GM21447 (cell line): ENCODE measurements at regions not wholly inside any gene's neighbourhood (a gene's known extent, or its start where the extent isn't known, plus 50 kb on each side); places are given as distances from the start of the nearest gene placed in this dataset.

Source experiments
- ATAC-seq: cut with Tn5 transposase; IDR thresholded peaks from one replicate; pipeline ENCODE4 v1.9.1; 2021; ENCODE audit not compliant: unreplicated experiment

GRCh38 chr18:11323359-11323819 is 174.0 kb upstream of the PIEZO2 start:
- ATAC-seq = no peak

- ATAC-seq = no peak
Observed at GRCh38 chr18:11322716-11323115, 173.3 kb upstream of the PIEZO2 start.

- ATAC-seq = no peak
Observed at GRCh38 chr18:11322006-11322405, 172.6 kb upstream of the PIEZO2 start.

DNA sequence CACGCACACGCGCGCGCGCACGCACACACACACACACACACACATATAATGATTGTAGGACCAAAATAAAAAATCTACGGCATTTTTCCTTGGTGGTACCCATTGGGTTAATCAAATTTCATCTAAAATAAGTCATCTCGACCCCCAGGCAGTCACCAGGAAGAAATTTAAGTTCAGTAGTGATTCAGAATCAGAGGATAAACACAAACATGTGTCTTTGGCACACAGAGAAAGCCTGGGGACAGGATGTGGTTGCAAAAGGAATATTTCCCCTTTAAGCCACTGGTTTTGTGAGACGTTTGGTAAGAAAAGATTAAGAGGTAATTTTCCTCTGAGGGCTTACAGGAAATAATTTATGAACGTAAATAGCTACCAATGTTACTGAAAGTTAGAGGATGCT is 171.6 kb upstream of the PIEZO2 start:
- no peak for ATAC-seq

DNA sequence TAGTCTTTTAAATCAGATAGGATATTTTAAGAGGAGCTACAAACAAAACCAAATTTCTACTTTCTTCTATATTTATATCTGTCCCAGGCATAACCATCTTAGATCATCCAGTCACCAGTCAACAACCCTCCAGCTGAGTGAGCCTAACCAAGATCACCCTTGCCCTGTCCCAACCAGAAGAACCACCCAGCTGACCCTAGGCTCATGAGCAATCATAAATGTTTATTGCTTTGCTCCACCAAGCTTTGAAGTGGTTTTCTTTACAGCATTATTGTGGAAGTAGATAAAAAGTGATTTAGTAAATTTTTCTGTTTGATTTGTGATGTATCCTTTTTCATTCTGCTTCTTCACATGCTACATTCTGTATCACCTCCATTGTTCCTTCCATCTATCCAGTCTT is 167.2 kb upstream of the PIEZO2 start:
- ATAC-seq = no peak

GRCh38 chr18:11310476-11311086 is 161.2 kb upstream of the PIEZO2 start:
- peak; percentile 72 for ATAC-seq

DNA sequence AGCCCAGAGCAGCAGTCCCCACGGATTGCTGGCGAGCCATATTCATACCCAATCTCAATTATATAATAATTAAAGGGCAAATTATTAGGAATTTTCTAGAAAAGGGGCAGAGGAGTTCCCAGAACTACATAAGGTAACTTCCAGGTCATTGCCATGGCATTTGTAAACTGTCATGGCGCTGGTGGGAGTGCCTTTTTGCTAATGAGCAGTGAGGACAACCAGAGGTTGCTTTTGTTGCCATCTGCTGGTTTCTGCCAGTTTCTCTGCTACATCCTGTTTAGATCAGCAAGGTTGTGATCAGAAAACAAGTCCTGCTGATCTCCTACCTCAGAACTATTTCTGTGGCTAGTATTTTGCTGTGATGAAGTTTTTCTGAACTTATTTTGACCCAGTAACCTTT is 159.8 kb upstream of the PIEZO2 start:
- no peak for ATAC-seq

- no peak for ATAC-seq
Observed at GRCh38 chr18:11308499-11308898, 159.1 kb upstream of the PIEZO2 start.

- no peak for ATAC-seq
Observed at GRCh38 chr18:11307716-11308115, 158.3 kb upstream of the PIEZO2 start.

DNA sequence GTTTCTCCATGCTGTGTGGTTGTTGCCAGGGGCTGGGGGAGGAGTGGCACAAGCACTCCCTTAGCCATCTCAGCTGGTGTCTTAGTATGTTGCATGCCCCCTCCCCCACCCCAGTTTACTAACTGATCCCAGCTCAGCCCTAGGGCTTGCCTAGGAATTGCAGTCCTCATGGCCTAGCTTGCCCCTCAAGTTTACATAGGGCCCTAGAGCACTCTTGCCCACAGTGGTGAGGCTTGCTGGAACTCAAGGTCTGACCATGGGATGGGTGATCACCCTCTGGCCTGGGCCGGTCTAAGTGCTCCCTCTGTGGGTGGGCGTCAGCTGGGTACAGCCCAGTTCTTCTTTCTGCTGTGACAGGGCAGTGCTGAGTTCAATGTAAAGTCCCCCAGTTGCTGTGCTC is 156.1 kb upstream of the PIEZO2 start:
- no peak for ATAC-seq

GRCh38 chr18:11304928-11305327 is 155.6 kb upstream of the PIEZO2 start:
- no peak for ATAC-seq

GRCh38 chr18:11296946-11297345 is 147.6 kb upstream of the PIEZO2 start:
- no peak for ATAC-seq

GRCh38 chr18:11293794-11294193 is 144.4 kb upstream of the PIEZO2 start:
- no peak for ATAC-seq

DNA sequence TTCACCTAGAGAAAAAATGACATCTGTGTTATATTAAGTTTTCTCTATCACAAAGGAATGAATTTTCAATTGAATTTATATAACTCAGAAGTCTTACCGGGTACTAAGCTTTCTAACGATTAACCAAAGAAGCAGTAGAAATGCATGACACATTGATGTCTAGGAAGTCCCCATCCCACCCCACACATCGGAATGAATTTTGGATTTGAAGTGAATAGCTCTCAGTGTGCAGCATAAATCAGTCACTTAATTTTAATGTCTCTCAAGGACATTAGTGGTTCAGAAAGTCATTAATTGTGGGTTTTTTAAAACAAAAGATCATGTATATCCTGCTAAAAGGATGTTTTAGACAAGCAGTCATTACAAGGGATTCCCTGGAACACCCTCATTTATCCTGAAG is 141.4 kb upstream of the PIEZO2 start:
- no peak for ATAC-seq

GRCh38 chr18:11289248-11289647 is 139.9 kb upstream of the PIEZO2 start:
- no peak for ATAC-seq

DNA sequence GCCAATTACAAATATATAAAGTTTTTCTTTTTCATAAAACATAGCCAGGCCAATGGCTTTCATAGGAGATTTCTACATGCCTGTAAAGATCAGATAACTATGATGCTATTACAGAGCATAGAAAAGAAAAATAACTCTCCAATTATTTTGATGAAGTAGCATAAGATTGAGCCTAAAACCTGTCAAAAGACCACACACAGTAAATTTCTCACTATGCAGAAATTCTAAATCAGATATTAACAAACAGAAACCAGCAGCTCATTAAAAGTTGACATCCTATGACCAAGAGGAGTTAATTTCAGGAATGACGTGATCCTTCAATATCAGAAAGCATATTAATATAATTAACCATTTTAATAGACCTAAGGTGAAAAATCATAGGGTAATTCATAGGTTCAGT is 139.0 kb upstream of the PIEZO2 start:
- no peak for ATAC-seq

- ATAC-seq = no peak
Observed at GRCh38 chr18:11286431-11286830, 137.1 kb upstream of the PIEZO2 start.

DNA sequence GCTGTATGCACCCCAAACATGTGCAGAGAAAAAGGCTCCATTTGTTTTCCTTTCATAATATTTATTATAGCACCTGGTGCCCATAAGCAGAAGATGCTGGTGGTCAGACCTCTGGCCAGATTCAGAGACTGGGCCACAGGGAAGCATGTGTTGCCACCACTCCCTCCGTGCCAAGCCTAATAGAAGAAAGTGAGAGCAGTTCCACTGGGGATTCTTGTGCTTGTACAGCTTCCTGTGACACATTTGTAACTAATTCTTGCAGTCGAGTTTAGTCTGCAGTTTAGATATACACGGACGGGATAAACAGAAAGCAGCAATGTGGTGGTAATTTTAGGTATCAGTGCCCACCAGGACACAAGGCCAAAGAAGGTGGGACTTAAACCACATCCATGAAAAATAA is 135.4 kb upstream of the PIEZO2 start:
- no peak for ATAC-seq

GRCh38 chr18:11284349-11284748 is 135.0 kb upstream of the PIEZO2 start:
- ATAC-seq = no peak

DNA sequence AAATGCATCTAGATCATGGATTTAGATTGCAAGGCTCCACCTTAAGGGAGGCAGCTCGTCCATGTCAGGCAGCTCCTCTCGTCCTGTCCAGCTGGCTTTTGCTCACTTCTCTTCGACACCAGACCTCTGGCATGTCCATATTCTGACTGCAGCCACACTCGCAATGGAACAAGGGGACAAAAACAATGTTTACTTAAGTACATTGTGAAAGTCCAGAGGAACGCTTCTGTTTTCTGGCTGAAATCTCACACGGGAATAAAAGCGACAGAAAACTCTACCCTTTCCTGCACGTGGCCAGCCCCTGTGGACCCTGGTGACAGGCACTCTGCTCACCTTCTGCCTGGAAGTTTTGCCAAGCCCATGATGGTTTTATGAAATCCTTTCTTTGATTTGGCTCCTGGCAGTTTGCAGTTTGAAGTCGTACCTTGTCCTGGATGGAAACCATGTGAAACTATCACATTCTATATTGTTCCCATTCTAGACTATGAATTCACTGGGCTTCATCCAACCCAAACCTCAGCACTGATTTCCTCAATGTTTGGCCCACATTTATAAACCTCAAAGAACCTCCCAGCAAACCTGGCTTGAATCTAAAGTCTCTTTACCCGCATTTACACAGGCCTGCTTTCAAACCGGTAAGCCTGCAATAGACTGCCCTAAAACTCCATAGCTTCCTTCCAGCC is 134.3 kb upstream of the PIEZO2 start:
- ATAC-seq = no peak

DNA sequence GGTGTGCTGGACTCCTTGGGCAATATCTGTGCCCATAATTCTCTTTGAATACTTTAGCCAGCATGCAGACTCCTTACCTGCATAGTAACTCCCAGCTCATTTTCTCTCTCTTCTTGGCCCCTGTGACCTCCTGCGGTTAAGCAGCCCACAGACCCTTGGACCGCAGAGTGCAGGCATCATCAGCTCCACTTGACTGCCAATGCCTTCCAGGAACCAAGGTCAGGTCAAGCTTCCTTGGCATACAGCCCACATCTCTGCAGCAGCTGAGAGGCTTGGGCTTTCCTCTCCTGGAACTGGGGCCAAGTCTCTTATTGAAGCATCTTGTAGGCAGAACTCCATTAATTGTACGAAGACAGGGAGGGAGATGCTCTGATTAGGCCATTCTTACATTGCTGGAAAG is 130.1 kb upstream of the PIEZO2 start:
- no peak for ATAC-seq

GRCh38 chr18:11276678-11277077 is 127.3 kb upstream of the PIEZO2 start:
- no peak for ATAC-seq
